SK-N-SH treated with all-trans-retinoic acid at 6 μM for 48 hours (cell line): ENCODE measurements at regions not wholly inside any gene's neighbourhood (a gene's known extent, or its start where the extent isn't known, plus 50 kb on each side); places are given as distances from the start of the nearest gene placed in this dataset.
"Not testable (repeated sequence)": the region's sequence is repeated elsewhere in the genome, so short reads cannot be mapped to it uniquely, and the experiment has no call there.

Experiments used
- ATAC-seq: fragments of 200-7000 bp; cut with Tn5 transposase; 3 replicates; pipeline ENCODE4 v1.9.1; 2020; ENCODE audit warnings: mild to moderate bottlenecking, moderate library complexity
- ARNTL ChIP-seq: fragments of 450-650 bp; formaldehyde crosslinking; IDR thresholded peaks from 2 replicates; pipeline ENCODE4 v1.5.0; 2020; ENCODE audit warnings: low read depth, mild to moderate bottlenecking, moderate library complexity, borderline replicate concordance
- CSDC2 ChIP-seq: fragments of 250-450 bp; sonication (Bioruptor Pico); IDR thresholded peaks from 2 replicates; pipeline ENCODE4 v1.5.0; 2020; ENCODE audit warnings: mild to moderate bottlenecking, moderate library complexity
- ESRRG ChIP-seq: fragments of 250-450 bp; sonication (Bioruptor Pico); IDR thresholded peaks from 2 replicates; pipeline ENCODE4 v1.6.1; 2021; ENCODE audit warnings: mild to moderate bottlenecking
- GLIS3 ChIP-seq: fragments of 250-450 bp; sonication (Bioruptor Pico); IDR thresholded peaks from 2 replicates; pipeline ENCODE4 v1.5.0; 2020; ENCODE audit warnings: mild to moderate bottlenecking, moderate library complexity
- ISL1 ChIP-seq: fragments of 250-450 bp; sonication (Bioruptor Pico); IDR thresholded peaks from 2 replicates; pipeline ENCODE4 v2.1.2; 2022; ENCODE audit warnings: mild to moderate bottlenecking, moderate library complexity
- OSR1 ChIP-seq: fragments of 250-450 bp; sonication (Bioruptor Pico); IDR thresholded peaks from 2 replicates; pipeline ENCODE4 v1.8.0; 2022; ENCODE audit warnings: moderate library complexity, mild to moderate bottlenecking, inconsistent platforms
- PPARA ChIP-seq: fragments of 250-450 bp; sonication (Bioruptor Pico); IDR thresholded peaks from 2 replicates; pipeline ENCODE4 v1.5.0; 2020; ENCODE audit warnings: mild to moderate bottlenecking, borderline replicate concordance
- RARB ChIP-seq: fragments of 250-450 bp; sonication (Bioruptor Pico); IDR thresholded peaks from 2 replicates; pipeline ENCODE4 v1.8.0; 2021; ENCODE audit warnings: mild to moderate bottlenecking, moderate library complexity
- SNAI2 ChIP-seq: fragments of 250-450 bp; sonication (Bioruptor Pico); IDR thresholded peaks from 2 replicates; pipeline ENCODE4 v1.5.0; 2020; ENCODE audit warnings: mild to moderate bottlenecking, moderate library complexity
- TCF4 ChIP-seq: fragments of 250-450 bp; sonication (Bioruptor Pico); IDR thresholded peaks from 2 replicates; pipeline ENCODE4 v1.8.0; 2021; ENCODE audit warnings: mild to moderate bottlenecking, moderate library complexity, borderline replicate concordance
- TSHZ2 ChIP-seq: fragments of 250-450 bp; sonication (Bioruptor Pico); IDR thresholded peaks from 2 replicates; pipeline ENCODE4 v1.5.0; 2020; ENCODE audit warnings: mild to moderate bottlenecking, moderate library complexity
- ZC3H10 ChIP-seq: fragments of 250-450 bp; sonication (Bioruptor Pico); IDR thresholded peaks from 2 replicates; pipeline ENCODE4 v1.5.1; 2021; ENCODE audit warnings: mild to moderate bottlenecking, moderate library complexity
- ZFP3 ChIP-seq: fragments of 250-450 bp; sonication (Bioruptor Pico); IDR thresholded peaks from 2 replicates; pipeline ENCODE4 v1.5.0; 2020; ENCODE audit warnings: mild to moderate bottlenecking, moderate library complexity
- ZFP30 ChIP-seq: fragments of 450-650 bp; formaldehyde crosslinking; IDR thresholded peaks from 2 replicates; pipeline ENCODE4 v1.5.0; 2022; ENCODE audit warnings: mild to moderate bottlenecking, moderate library complexity
- ZNF565 ChIP-seq: fragments of 450-650 bp; formaldehyde crosslinking; conservative IDR thresholded peaks from 2 replicates; pipeline ENCODE4 v1.5.0; 2020; ENCODE audit warnings: low read depth, mild to moderate bottlenecking, moderate library complexity
- ZNF70 ChIP-seq: fragments of 450-650 bp; formaldehyde crosslinking; IDR thresholded peaks from 2 replicates; pipeline ENCODE4 v1.5.0; 2020; ENCODE audit warnings: mild to moderate bottlenecking, moderate library complexity
- ZNF8 ChIP-seq: fragments of 450-650 bp; formaldehyde crosslinking; IDR thresholded peaks from 2 replicates; pipeline ENCODE4 v1.5.0; 2020; ENCODE audit warnings: mild to moderate bottlenecking, moderate library complexity
- TF ChIP-seq, protein P1 (sequence below): fragments of 250-450 bp; sonication (Bioruptor Pico); IDR thresholded peaks from 2 replicates; pipeline ENCODE4 v1.8.0; 2021; ENCODE audit warnings: low read depth, mild to moderate bottlenecking, moderate library complexity, borderline replicate concordance
- TF ChIP-seq, protein P2 (sequence below): fragments of 250-450 bp; sonication (Bioruptor Pico); IDR thresholded peaks from 2 replicates; pipeline ENCODE4 v1.8.0; 2020; ENCODE audit warnings: mild to moderate bottlenecking, moderate library complexity, borderline replicate concordance

- TF ChIP-seq ZC3H10 (no peak), GLIS3 (no peak), OSR1 (no peak), CSDC2 (CRISPR knock-in tag) (no peak)
- TF ChIP-seq, protein P1, sequence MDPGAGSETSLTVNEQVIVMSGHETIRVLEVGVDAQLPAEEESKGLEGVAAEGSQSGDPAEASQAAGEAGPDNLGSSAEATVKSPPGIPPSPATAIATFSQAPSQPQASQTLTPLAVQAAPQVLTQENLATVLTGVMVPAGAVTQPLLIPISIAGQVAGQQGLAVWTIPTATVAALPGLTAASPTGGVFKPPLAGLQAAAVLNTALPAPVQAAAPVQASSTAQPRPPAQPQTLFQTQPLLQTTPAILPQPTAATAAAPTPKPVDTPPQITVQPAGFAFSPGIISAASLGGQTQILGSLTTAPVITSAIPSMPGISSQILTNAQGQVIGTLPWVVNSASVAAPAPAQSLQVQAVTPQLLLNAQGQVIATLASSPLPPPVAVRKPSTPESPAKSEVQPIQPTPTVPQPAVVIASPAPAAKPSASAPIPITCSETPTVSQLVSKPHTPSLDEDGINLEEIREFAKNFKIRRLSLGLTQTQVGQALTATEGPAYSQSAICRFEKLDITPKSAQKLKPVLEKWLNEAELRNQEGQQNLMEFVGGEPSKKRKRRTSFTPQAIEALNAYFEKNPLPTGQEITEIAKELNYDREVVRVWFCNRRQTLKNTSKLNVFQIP, result no peak
- ATAC-seq, result peak; percentile 86
These were observed 127.8 kb upstream of the PAM start for GRCh38 chr5:102627315-102627714.

DNA sequence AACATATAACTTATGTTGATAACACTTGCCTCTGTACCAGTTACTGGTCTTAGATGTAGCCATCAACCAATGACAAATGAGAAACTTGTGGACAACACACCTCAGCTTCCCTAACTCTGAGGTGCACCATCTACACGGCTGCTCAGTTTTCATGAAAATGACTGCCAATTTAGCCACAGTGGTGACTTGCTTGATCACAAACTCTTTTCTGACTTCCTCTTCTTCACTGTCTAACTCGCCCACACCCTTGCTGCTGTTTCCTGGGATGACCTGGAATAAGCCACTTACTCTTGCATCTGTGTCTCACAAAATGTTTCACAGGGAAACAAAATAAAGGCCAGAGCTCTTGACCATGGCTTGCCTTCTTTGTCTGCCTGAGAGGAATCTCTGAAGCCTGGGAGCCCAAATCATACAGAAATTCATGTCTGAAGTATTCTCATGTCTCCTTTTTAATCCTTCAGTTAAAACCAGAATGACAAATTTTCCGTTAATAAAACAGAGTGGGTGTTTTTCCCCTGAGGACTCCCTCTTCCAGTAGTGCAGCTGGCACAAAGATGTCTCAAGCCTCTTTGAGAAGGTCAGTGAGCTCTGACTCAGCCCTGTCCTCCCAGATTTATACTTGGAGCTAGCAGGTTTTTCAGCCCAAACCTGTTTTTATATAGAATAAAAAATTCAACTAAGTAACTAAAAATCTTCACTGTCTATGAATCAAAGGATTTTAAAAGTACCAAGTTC lies 126.5 kb upstream of the PAM start:
- no peak for TF ChIP-seq ZFP30
- TF ChIP-seq RARB, result no peak
- TF ChIP-seq TCF4, result no peak
- TF ChIP-seq ZC3H10, result no peak
- TF ChIP-seq SNAI2, result no peak
- TF ChIP-seq ZNF70 (CRISPR knock-in tag), result no peak
- no peak for TF ChIP-seq ZFP3 (CRISPR knock-in tag)
- peak; percentile 67 for ATAC-seq

DNA sequence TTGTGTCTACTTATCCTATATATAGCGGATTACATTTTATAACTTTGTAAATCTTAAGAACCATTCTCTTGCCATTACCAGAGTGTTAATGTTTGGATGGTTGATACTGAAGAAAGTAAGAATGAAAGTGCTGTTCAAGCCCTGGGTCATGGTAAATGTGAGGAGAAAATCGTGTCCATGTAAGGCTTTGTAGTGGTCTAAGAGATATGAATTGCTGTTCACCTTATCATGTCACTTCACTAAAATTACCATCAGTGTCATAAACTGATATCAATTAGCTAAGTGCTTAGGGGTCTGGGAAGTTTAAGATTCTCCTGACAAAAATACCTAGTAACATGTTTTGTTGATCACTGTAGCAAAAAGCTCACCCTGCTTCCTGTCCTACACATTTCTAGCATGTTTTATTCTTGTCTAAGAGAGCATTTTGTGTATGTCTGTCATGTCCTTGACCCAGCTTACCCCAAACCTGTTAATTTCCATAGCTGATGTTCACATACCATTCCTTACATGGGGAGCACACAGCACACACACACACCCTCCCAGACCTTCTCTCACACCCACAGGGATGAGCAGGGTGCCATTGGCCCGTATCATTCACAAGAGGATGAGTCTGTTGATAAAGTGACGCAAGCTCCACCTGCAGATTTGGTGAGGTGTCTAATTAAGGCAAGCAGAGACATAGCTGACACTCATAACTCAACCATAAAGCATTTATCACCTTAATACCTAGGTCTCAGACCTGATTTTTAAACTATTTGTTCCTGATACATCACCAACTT lies 125.1 kb upstream of the PAM start:
- ATAC-seq, result no peak
- TF ChIP-seq ZNF8 (CRISPR knock-in tag), result no peak
- no peak for TF ChIP-seq ZNF565 (CRISPR knock-in tag)
- TF ChIP-seq OSR1, result no peak
- TF ChIP-seq CSDC2 (CRISPR knock-in tag), result no peak
- no peak for TF ChIP-seq ISL1
- no peak for TF ChIP-seq TCF4
- no peak for TF ChIP-seq PPARA (CRISPR knock-in tag)
- no peak for TF ChIP-seq ZFP30
- TF ChIP-seq, protein P1, result no peak
- TF ChIP-seq TSHZ2 (CRISPR knock-in tag), result no peak
- no peak for TF ChIP-seq ESRRG
- TF ChIP-seq GLIS3, result no peak
- TF ChIP-seq, protein P2, sequence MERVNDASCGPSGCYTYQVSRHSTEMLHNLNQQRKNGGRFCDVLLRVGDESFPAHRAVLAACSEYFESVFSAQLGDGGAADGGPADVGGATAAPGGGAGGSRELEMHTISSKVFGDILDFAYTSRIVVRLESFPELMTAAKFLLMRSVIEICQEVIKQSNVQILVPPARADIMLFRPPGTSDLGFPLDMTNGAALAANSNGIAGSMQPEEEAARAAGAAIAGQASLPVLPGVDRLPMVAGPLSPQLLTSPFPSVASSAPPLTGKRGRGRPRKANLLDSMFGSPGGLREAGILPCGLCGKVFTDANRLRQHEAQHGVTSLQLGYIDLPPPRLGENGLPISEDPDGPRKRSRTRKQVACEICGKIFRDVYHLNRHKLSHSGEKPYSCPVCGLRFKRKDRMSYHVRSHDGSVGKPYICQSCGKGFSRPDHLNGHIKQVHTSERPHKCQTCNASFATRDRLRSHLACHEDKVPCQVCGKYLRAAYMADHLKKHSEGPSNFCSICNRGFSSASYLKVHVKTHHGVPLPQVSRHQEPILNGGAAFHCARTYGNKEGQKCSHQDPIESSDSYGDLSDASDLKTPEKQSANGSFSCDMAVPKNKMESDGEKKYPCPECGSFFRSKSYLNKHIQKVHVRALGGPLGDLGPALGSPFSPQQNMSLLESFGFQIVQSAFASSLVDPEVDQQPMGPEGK, result no peak
- no peak for TF ChIP-seq ZFP3 (CRISPR knock-in tag)

GRCh38 chr5:102635399-102635798 lies 119.7 kb upstream of the PAM start:
- ATAC-seq, result not testable (repeated sequence)

DNA sequence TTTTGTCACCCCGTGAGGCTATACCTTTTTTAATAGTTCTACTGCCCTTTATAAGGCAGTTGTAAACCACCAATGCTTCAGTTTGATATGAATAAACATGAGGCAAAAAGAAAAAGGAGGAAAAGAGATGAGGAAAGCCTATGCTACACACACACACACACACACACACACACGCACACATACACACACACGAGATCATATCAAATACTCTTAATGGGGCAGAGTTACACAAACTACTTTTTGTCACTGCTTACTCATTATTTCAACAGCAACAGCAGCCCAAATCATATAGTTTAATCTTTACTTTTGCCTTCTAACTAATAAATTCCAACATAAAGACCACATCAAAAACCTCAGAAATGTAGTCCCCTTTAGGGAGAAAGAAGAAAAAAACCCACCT lies 116.8 kb upstream of the PAM start:
- ATAC-seq, result no peak
- TF ChIP-seq ISL1 (no peak), ZNF70 (CRISPR knock-in tag) (no peak), ZNF565 (CRISPR knock-in tag) (no peak), ZFP3 (CRISPR knock-in tag) (no peak), OSR1 (no peak), ARNTL (CRISPR knock-in tag) (no peak)
- TF ChIP-seq, all 23 proteins: peak for 0
